ENCODE measurements at regions not wholly inside any gene's neighbourhood (a gene's known extent, or its start where the extent isn't known, plus 50 kb on each side); places are given as distances from the start of the nearest gene placed in this dataset.
"Not testable (repeated sequence)": the region's sequence is repeated elsewhere in the genome, so short reads cannot be mapped to it uniquely, and the experiment has no call there.

DNA sequence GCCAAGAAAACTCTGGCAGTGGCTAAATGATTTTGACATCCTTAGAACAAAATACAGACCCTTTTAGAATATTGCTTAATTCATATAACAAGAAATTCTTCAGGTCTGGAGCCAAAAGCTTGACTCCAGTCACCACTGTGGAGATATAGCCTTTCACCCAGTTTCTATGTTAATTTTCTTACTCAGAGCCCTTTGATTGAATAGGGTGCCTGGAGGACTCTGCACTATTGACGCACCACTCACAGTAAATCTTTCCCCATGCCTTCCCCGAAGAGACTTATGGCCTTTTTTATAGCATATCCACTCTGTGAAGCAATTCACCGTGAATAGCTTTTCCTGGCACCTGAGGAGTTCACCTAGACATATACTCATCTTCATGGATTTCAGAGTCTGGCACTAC is 613.8 kb downstream of the ZWINT start:
- no peak for DNase-seq (ENCODE audit: low read depth)
- no peak overlapping the region for H3K4me3 ChIP-seq (replicated peaks; ENCODE audit: low read depth, low read length)
- TF ChIP-seq, protein P1, sequence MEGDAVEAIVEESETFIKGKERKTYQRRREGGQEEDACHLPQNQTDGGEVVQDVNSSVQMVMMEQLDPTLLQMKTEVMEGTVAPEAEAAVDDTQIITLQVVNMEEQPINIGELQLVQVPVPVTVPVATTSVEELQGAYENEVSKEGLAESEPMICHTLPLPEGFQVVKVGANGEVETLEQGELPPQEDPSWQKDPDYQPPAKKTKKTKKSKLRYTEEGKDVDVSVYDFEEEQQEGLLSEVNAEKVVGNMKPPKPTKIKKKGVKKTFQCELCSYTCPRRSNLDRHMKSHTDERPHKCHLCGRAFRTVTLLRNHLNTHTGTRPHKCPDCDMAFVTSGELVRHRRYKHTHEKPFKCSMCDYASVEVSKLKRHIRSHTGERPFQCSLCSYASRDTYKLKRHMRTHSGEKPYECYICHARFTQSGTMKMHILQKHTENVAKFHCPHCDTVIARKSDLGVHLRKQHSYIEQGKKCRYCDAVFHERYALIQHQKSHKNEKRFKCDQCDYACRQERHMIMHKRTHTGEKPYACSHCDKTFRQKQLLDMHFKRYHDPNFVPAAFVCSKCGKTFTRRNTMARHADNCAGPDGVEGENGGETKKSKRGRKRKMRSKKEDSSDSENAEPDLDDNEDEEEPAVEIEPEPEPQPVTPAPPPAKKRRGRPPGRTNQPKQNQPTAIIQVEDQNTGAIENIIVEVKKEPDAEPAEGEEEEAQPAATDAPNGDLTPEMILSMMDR (IDR thresholded peaks at IDR 0.05; ENCODE audit: low read length, missing control alignments) = no peak

DNA sequence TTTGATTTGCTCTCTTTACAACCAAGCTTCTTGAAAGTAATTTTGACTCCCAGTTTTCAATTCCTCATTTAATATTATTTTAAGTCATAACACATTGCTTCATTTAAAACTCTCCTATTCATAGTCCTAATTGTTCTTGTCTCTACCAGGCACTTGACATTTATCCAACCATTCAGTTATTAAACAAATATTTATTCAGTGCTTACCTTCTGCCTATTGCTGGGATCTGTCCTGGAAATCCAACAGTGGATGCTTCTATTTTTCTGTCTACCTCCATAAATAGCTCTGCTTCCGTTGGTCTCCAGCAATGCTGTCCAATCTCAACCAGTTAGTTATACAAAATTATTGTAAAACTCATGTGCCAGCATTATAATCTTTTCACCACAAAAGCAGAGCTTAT is 615.1 kb downstream of the ZWINT start:
- no peak for DNase-seq (ENCODE audit: low read depth)
- TF ChIP-seq, protein P1 (IDR thresholded peaks at IDR 0.05; ENCODE audit: low read length, missing control alignments) = no peak
- H3K4me3 ChIP-seq (replicated peaks; ENCODE audit: low read depth, low read length) = no peak overlapping the region

DNA sequence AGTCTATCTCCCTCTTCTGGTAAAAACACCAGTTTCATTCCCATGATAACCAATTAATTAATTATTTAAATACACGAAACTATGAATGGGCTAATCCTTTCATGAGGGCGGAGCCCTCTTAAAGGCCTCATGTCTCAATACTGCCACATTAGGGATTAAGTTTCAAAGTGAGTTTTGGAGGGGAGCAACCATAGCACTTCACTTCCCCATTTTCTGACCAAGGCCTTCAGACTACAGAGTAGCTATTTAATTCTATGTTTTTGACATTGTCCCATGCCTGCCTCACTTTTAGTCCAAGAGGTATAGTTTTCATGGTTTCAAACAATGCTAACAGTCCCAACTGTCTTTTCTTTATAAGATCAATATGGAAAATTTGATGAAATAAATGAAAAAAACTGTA is 618.6 kb downstream of the ZWINT start:
- TF ChIP-seq, protein P1 (IDR thresholded peaks at IDR 0.05; ENCODE audit: low read length, missing control alignments) = no peak
- no peak for DNase-seq (ENCODE audit: low read depth)
- no peak overlapping the region for H3K4me3 ChIP-seq (replicated peaks; ENCODE audit: low read depth, low read length)

DNA sequence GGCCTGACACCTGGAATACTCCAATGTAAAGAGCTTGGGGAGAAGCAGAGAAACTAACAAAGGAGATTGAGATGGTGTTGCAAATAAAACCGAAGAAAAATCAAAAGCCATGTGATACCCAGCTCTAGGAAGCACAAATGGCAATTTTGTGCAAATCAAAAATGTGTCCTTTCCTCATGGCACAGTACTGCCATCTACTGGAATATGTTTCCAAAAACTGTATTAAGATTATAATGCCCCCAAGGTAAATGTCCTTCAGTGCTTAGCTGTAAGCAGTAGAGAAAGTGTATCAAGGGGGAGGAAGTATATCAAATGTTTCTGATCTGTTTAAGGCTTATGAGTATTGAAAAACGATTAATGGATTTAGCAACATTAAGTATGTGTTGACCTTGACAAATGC is 620.3 kb downstream of the ZWINT start:
- DNase-seq (ENCODE audit: low read depth) = peak; percentile 13
- TF ChIP-seq, protein P1 (IDR thresholded peaks at IDR 0.05; ENCODE audit: low read length, missing control alignments) = peak; percentile 28

DNA sequence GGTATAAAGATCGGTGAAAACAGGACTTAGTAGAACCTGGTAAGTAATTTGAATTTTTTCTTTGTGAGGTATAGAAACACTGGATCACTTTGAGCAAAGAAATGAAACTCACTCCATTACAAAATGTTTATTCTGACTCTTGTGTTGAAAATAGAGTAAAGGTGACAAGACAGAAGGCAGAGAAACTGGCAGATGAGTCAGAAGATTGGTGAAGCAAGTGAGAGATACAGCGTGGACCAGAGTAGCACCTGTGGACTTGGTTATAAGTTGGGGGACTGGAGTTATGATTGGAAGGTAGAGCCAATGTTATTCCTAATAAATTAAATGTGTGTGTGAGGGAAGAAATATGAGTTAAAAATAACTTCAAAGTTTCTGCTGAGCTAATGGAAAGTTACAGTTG is 620.9 kb downstream of the ZWINT start:
- DNase-seq (ENCODE audit: low read depth) = no peak
- TF ChIP-seq, protein P1 (IDR thresholded peaks at IDR 0.05; ENCODE audit: low read length, missing control alignments) = no peak
- H3K4me3 ChIP-seq (replicated peaks; ENCODE audit: low read depth, low read length) = no peak overlapping the region

More for the DNA sequence above, 620.3 kb downstream of the ZWINT start:
- not testable (repeated sequence) for H3K4me3 ChIP-seq (replicated peaks; ENCODE audit: low read depth, low read length)

DNA sequence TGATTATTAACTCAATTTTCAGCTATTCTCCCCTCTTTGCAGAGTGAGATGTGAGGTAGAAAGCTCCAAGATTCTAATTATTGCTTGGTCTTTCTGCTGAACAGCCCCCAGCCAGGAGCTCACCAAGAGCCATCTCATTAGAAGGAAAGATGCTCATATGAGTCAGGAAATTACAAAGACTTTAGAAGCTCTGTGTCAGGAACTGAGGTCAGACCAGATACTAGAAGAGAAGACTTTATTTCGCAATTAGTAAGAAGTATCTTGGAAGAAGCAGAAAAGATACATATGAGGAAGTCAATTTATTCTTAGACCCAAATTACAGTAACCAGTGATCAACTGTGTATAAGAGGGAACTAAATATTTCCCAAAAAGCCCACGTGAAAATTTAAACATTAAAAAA is 626.9 kb downstream of the ZWINT start:
- H3K4me3 ChIP-seq (replicated peaks; ENCODE audit: low read depth, low read length) = no peak overlapping the region
- TF ChIP-seq, protein P1 (IDR thresholded peaks at IDR 0.05; ENCODE audit: low read length, missing control alignments) = no peak
- DNase-seq (ENCODE audit: low read depth) = no peak

DNA sequence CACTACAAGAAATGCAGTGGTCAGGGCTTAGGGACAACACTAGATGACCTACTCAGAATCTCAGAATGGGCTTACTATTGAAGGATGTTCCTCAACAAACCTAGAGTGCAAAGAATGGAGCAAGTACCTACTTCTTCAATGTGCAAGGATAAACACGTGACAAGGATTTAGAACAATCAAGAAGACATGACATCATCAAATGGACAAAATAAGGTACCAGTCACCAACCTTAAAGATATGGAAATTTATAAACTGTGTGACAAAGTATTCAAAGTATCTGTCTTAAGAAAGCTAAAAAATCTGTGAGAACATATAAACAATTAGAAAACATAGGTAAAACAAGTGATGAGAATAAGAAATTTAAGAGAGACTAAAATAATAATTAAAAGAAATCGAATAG is 656.1 kb downstream of the ZWINT start:
- DNase-seq (ENCODE audit: low read depth) = no peak
- TF ChIP-seq, protein P1 (IDR thresholded peaks at IDR 0.05; ENCODE audit: low read length, missing control alignments) = no peak
- H3K4me3 ChIP-seq (replicated peaks; ENCODE audit: low read depth, low read length) = no peak overlapping the region

Measured in fibroblast of pulmonary artery (primary cell).